Loucy (cell line): ENCODE measurements at regions not wholly inside any gene's neighbourhood (a gene's known extent, or its start where the extent isn't known, plus 50 kb on each side); places are given as distances from the start of the nearest gene placed in this dataset.

Experiments
- CTCF ChIP-seq: fragments of 200-600 bp; sonication (generic); conservative IDR thresholded peaks from 2 replicates; pipeline ENCODE4 v1.5.1; 2014; ENCODE audit warnings: mild to moderate bottlenecking, antibody characterized with exemption, low read length
- EZH2phosphoT487 ChIP-seq: fragments of 200-600 bp; IDR thresholded peaks from 2 replicates; pipeline ENCODE4 v1.6.1; 2018; ENCODE audit warnings: antibody characterized with exemption, mild to moderate bottlenecking, moderate library complexity, borderline replicate concordance

- TF ChIP-seq CTCF, result peak; percentile 84
- TF ChIP-seq EZH2phosphoT487, result no peak
These were observed 118.1 kb downstream of the ZNF365 start for GRCh38 chr10:62492012-62492869.
